Muscle of back (tissue), 3 donors: ENCODE measurements at regions not wholly inside any gene's neighbourhood (a gene's known extent, or its start where the extent isn't known, plus 50 kb on each side); places are given as distances from the start of the nearest gene placed in this dataset.

Experiments
- DNase-seq, 3 donors: peaks; one replicate each; pipeline versions ENCODE4 v3.0.0 to v3.0.0-alpha.2; 2013

- DNase-seq, result peak in 1 of 3 donors; percentile 44
These were observed 193.4 kb downstream of the FOXL1 start for GRCh38 chr16:86771506-86772460.

GRCh38 chr16:86772671-86773353 is 194.5 kb downstream of the FOXL1 start:
- DNase-seq, result peak in 1 of 3 donors; percentile 92

- DNase-seq, result no peak
These were observed 195.0 kb downstream of the FOXL1 start for GRCh38 chr16:86773354-86773715.

GRCh38 chr16:86774931-86775330 is 196.6 kb downstream of the FOXL1 start:
- DNase-seq, result no peak

- no peak for DNase-seq
These were observed 197.2 kb downstream of the FOXL1 start for GRCh38 chr16:86775511-86775921.

- DNase-seq, result no peak
These were observed 199.1 kb downstream of the FOXL1 start for GRCh38 chr16:86777381-86777946.

- DNase-seq, result no peak
These were observed 199.9 kb downstream of the FOXL1 start for GRCh38 chr16:86778108-86778745.

GRCh38 chr16:86778978-86779377 is 200.6 kb downstream of the FOXL1 start:
- DNase-seq, result no peak

GRCh38 chr16:86781046-86781445 is 202.7 kb downstream of the FOXL1 start:
- DNase-seq, result no peak

GRCh38 chr16:86783636-86784626 is 205.6 kb downstream of the FOXL1 start:
- DNase-seq, result no peak

- DNase-seq, result no peak
These were observed 208.0 kb downstream of the FOXL1 start for GRCh38 chr16:86786338-86786737.

GRCh38 chr16:86786994-86787393 is 208.6 kb downstream of the FOXL1 start:
- no peak for DNase-seq

- DNase-seq, result no peak
These were observed 209.2 kb downstream of the FOXL1 start for GRCh38 chr16:86787538-86787937.

GRCh38 chr16:86789621-86790051 is 211.3 kb downstream of the FOXL1 start:
- no peak for DNase-seq

- no peak for DNase-seq
These were observed 213.1 kb downstream of the FOXL1 start for GRCh38 chr16:86791287-86792035.

- DNase-seq, result no peak
These were observed 216.0 kb downstream of the FOXL1 start for GRCh38 chr16:86794216-86794864.

- no peak for DNase-seq
These were observed 219.4 kb downstream of the FOXL1 start for GRCh38 chr16:86797700-86798099.

GRCh38 chr16:86798247-86799041 is 220.1 kb downstream of the FOXL1 start:
- no peak for DNase-seq

GRCh38 chr16:86799367-86799766 is 221.0 kb downstream of the FOXL1 start:
- DNase-seq, result no peak
